Motor neuron (in vitro differentiated cells): ENCODE measurements at regions not wholly inside any gene's neighbourhood (a gene's known extent, or its start where the extent isn't known, plus 50 kb on each side); places are given as distances from the start of the nearest gene placed in this dataset.

Experiments used
- ATAC-seq, 8 experiments: fragments of 200-7000 bp; cut with Tn5 transposase; replicated peaks in 6 of 8; 2 replicates each; pipeline ENCODE4 v1.8.0; 2021; ENCODE audit warnings: mild to moderate bottlenecking in 8 of 8, moderate library complexity in 8 of 8
- H3K27ac ChIP-seq, 2 donors: fragments of 250-450 bp; sonication (Bioruptor Pico); 2 replicates each; pipeline ENCODE4 v1.9.0; 2021; ENCODE audit warnings: antibody characterized with exemption in 2 of 2, mild to moderate bottlenecking in 2 of 2, moderate library complexity in 1 of 2
- H3K4me1 ChIP-seq, 2 donors: fragments of 250-450 bp; sonication (Bioruptor Pico); replicated peaks in 1 of 2; 2 replicates each; pipeline ENCODE4 v1.6.1; 2021; ENCODE audit warnings: antibody characterized with exemption in 2 of 2, mild to moderate bottlenecking in 2 of 2, moderate library complexity in 1 of 2
- H3K4me3 ChIP-seq, 5 donors: fragments of 250-450 bp; sonication (Bioruptor Pico); 2 replicates each; pipeline ENCODE4 v1.9.0; 2021; ENCODE audit warnings: antibody characterized with exemption in 5 of 5, mild to moderate bottlenecking in 5 of 5, moderate library complexity in 4 of 5
- whole genome bisulfite sequencing, 10 experiments: fragments of 450-650 bp; shearing (Covaris generic); methylation state at CpG; one replicate each; pipeline ENCODE4 v1.0.0; 2022; 5-methylcytosine and 5-hydroxymethylcytosine counted together
- in situ Hi-C, 9 experiments: fragments of 400-800 bp; cut with MboI; loops; one replicate each; pipeline ENCODE4 v1.15.0; 2021; ENCODE audit warnings: low sequenced_read_pairs in 9 of 9, low pct_unique_long_range_greater_than_20kb in 2 of 9; ENCODE audit not compliant: unreplicated experiment in 9 of 9

GRCh38 chr14:98994561-98994960, 277.4 kb downstream of the BCL11B start:
- no peak overlapping the region for H3K4me3 ChIP-seq
- in situ Hi-C loops, result no loop called here
- no peak overlapping the region for H3K27ac ChIP-seq
- 0 to 100% (median 81%) methylated on average over 1 to 3 of the region's 3 CpGs; no CpG with 5 or more reads in 1 of the 10 experiments for WGBS, 10 experiments
- peak in 2 of 8 experiments; percentile 53 to 61 for ATAC-seq
- H3K4me1 ChIP-seq, result no peaks in the 10 kb centered on the region

GRCh38 chr14:98997526-98998205, 274.3 kb downstream of the BCL11B start:
- no peak overlapping the region for H3K27ac ChIP-seq
- in situ Hi-C loops, result no loop called here
- H3K4me1 ChIP-seq, result no peaks in the 10 kb centered on the region
- no peak overlapping the region for H3K4me3 ChIP-seq
- no peak for ATAC-seq
- WGBS, 10 experiments, result 47 to 87% (median 74%) methylated on average over 1 to 5 of the region's 6 CpGs; no CpG with 5 or more reads in 2 of the 10 experiments

GRCh38 chr14:98999345-98999744, 272.7 kb downstream of the BCL11B start:
- H3K4me3 ChIP-seq, result no peak overlapping the region
- no peak overlapping the region for H3K27ac ChIP-seq
- no peaks in the 10 kb centered on the region for H3K4me1 ChIP-seq
- in situ Hi-C loops, result no loop called here
- no peak for ATAC-seq
- WGBS, 10 experiments, result 22 to 100% (median 91%) methylated on average over 1 to 9 of the region's 9 CpGs; no CpG with 5 or more reads in 1 of the 10 experiments

GRCh38 chr14:98999901-99000300, 272.1 kb downstream of the BCL11B start:
- 20 to 91% (median 73%) methylated on average over 1 to 11 of the region's 11 CpGs; no CpG with 5 or more reads in 3 of the 10 experiments for WGBS, 10 experiments
- Histone ChIP-seq H3K4me1 (no peaks in the 10 kb centered on the region), H3K27ac (no peak overlapping the region), H3K4me3 (no peak overlapping the region)
- in situ Hi-C loops, result no loop called here
- no peak for ATAC-seq

GRCh38 chr14:99001241-99001640, 270.8 kb downstream of the BCL11B start:
- Histone ChIP-seq H3K4me3 (no peak overlapping the region), H3K27ac (no peak overlapping the region), H3K4me1 (no peaks in the 10 kb centered on the region)
- in situ Hi-C loops, result no loop called here
- no peak for ATAC-seq
- 80 to 100% (median 88%) methylated on average over 3 to 6 of the region's 7 CpGs; no CpG with 5 or more reads in 6 of the 10 experiments for WGBS, 10 experiments

- no peak for ATAC-seq
- in situ Hi-C loops, result no loop called here
- Histone ChIP-seq H3K27ac (no peak overlapping the region), H3K4me1 (no peaks in the 10 kb centered on the region), H3K4me3 (no peak overlapping the region)
Measured at GRCh38 chr14:99003646-99004045, 268.4 kb downstream of the BCL11B start.

- H3K4me1 ChIP-seq, result no peaks in the 10 kb centered on the region
- in situ Hi-C loops, result no loop called here
- WGBS, 10 experiments, result 9 to 90% (median 72%) methylated on average over 1 to 3 of the region's 3 CpGs; no CpG with 5 or more reads in 1 of the 10 experiments
Measured at GRCh38 chr14:99004112-99004511, 267.9 kb downstream of the BCL11B start.

GRCh38 chr14:99006276-99006675, 265.7 kb downstream of the BCL11B start:
- Histone ChIP-seq H3K27ac (no peak overlapping the region), H3K4me3 (no peak overlapping the region), H3K4me1 (no peaks in the 10 kb centered on the region)
- ATAC-seq, result peak in 1 of 8 experiments; percentile 26
- in situ Hi-C loops, result no loop called here
- WGBS, 10 experiments, result 0 to 100% (median 79%) methylated on average over 2 to 5 of the region's 5 CpGs; no CpG with 5 or more reads in 4 of the 10 experiments

More at GRCh38 chr14:99004112-99004511, 267.9 kb downstream of the BCL11B start:
- no peak for ATAC-seq
- no peak overlapping the region for H3K27ac ChIP-seq
- H3K4me3 ChIP-seq, result no peak overlapping the region

GRCh38 chr14:99007795-99008194, 264.2 kb downstream of the BCL11B start:
- Histone ChIP-seq H3K27ac (no peak overlapping the region), H3K4me1 (no peaks in the 10 kb centered on the region), H3K4me3 (no peak overlapping the region)
- in situ Hi-C loops, result no loop called here
- 60 to 100% (median 98%) methylated on average over 1 to 3 of the region's 7 CpGs; no CpG with 5 or more reads in 4 of the 10 experiments for WGBS, 10 experiments
- ATAC-seq, result no peak

- no peak for ATAC-seq
- no peak overlapping the region for H3K4me3 ChIP-seq
- 0 to 100% (median 80%) methylated on average over 1 to 5 of the region's 6 CpGs; no CpG with 5 or more reads in 3 of the 10 experiments for WGBS, 10 experiments
- in situ Hi-C loops, result no loop called here
- H3K4me1 ChIP-seq, result no peaks in the 10 kb centered on the region
- no peak overlapping the region for H3K27ac ChIP-seq
Measured at GRCh38 chr14:99009871-99010270, 262.1 kb downstream of the BCL11B start.

- no peak overlapping the region for H3K27ac ChIP-seq
- H3K4me1 ChIP-seq, result no peaks in the 10 kb centered on the region
- 60 to 100% (median 83%) methylated on average over 1 to 4 of the region's 6 CpGs; no CpG with 5 or more reads in 6 of the 10 experiments for WGBS, 10 experiments
- H3K4me3 ChIP-seq, result no peak overlapping the region
- in situ Hi-C loops, result no loop called here
- ATAC-seq, result no peak
Measured at GRCh38 chr14:99011385-99011784, 260.6 kb downstream of the BCL11B start.

- no peak overlapping the region for H3K4me3 ChIP-seq
- no peak for ATAC-seq
- in situ Hi-C loops, result no loop called here
- WGBS, 10 experiments, result 26 to 100% (median 100%) methylated on average over 1 to 3 of the region's 12 CpGs; no CpG with 5 or more reads in 2 of the 10 experiments
- H3K27ac ChIP-seq, result no peak overlapping the region
- no peaks in the 10 kb centered on the region for H3K4me1 ChIP-seq
Measured at GRCh38 chr14:99012703-99013102, 259.3 kb downstream of the BCL11B start.

GRCh38 chr14:99015833-99016232, 256.2 kb downstream of the BCL11B start:
- no peaks in the 10 kb centered on the region for H3K4me1 ChIP-seq
- ATAC-seq, result no peak
- no peak overlapping the region for H3K4me3 ChIP-seq
- WGBS, 10 experiments, result 33 to 88% (median 66%) methylated on average over 1 to 9 of the region's 14 CpGs; no CpG with 5 or more reads in 5 of the 10 experiments
- no peak overlapping the region for H3K27ac ChIP-seq
- in situ Hi-C loops, result no loop called here

GRCh38 chr14:99023371-99023770, 248.6 kb downstream of the BCL11B start:
- ATAC-seq, result no peak
- in situ Hi-C loops, result no loop called here
- H3K4me1 ChIP-seq, result no peaks in the 10 kb centered on the region
- no peak overlapping the region for H3K4me3 ChIP-seq
- WGBS, 10 experiments, result 0 to 43% (median 13%) methylated on average over 1 of the region's 1 CpG; no CpG with 5 or more reads in 7 of the 10 experiments
- no peak overlapping the region for H3K27ac ChIP-seq
